GM12891 (cell line): ENCODE measurements at regions not wholly inside any gene's neighbourhood (a gene's known extent, or its start where the extent isn't known, plus 50 kb on each side); places are given as distances from the start of the nearest gene placed in this dataset.

Experiments used
- POLR2A ChIP-seq: IDR thresholded peaks from 2 replicates; pipeline ENCODE4 v1.6.1; 2011; ENCODE audit warnings: low read depth, low read length, control low read depth
- POLR2AphosphoS5 ChIP-seq: IDR thresholded peaks from 2 replicates; pipeline ENCODE4 v1.6.1; 2011; ENCODE audit warnings: low read depth, low read length, control low read depth
- SPI1 ChIP-seq: IDR thresholded peaks from 2 replicates; pipeline ENCODE4 v1.6.1; 2011; ENCODE audit warnings: low read depth, low read length, control low read depth
- TAF1 ChIP-seq: IDR thresholded peaks from 2 replicates; pipeline ENCODE4 v1.6.1; 2011; ENCODE audit warnings: low read depth, low read length, control low read depth

- no peak for TF ChIP-seq POLR2AphosphoS5
- no peak for TF ChIP-seq POLR2A
- TF ChIP-seq TAF1 = no peak
- TF ChIP-seq SPI1 = no peak
Observed at GRCh38 chr2:239605409-239605808, 204.6 kb upstream of the HDAC4 start.
